GM21723 (cell line): ENCODE measurements at regions not wholly inside any gene's neighbourhood (a gene's known extent, or its start where the extent isn't known, plus 50 kb on each side); places are given as distances from the start of the nearest gene placed in this dataset.
"Not testable (repeated sequence)": the region's sequence is repeated elsewhere in the genome, so short reads cannot be mapped to it uniquely, and the experiment has no call there.

Experiments used
- ATAC-seq: cut with Tn5 transposase; IDR thresholded peaks from one replicate; pipeline ENCODE4 v1.9.1; 2021; ENCODE audit warnings: mild to moderate bottlenecking, moderate library complexity; ENCODE audit not compliant: unreplicated experiment

- ATAC-seq, result no peak
Observed at GRCh38 chr3:71994906-71995305, 210.0 kb upstream of the PROK2 start.

GRCh38 chr3:71994203-71994602 lies 209.3 kb upstream of the PROK2 start:
- no peak for ATAC-seq

- ATAC-seq, result no peak
Observed at GRCh38 chr3:71991681-71992080, 206.7 kb upstream of the PROK2 start.

GRCh38 chr3:71991046-71991445 lies 206.1 kb upstream of the PROK2 start:
- ATAC-seq, result no peak

GRCh38 chr3:71990545-71990944 lies 205.6 kb upstream of the PROK2 start:
- ATAC-seq, result no peak

- no peak for ATAC-seq
Observed at GRCh38 chr3:71989165-71989564, 204.2 kb upstream of the PROK2 start.

- no peak for ATAC-seq
Observed at GRCh38 chr3:71987828-71988227, 202.9 kb upstream of the PROK2 start.

- ATAC-seq, result no peak
Observed at GRCh38 chr3:71987089-71987735, 202.3 kb upstream of the PROK2 start.

GRCh38 chr3:71986606-71987005 lies 201.7 kb upstream of the PROK2 start:
- ATAC-seq, result no peak

GRCh38 chr3:71984843-71985613 lies 200.1 kb upstream of the PROK2 start:
- peak; percentile 89 for ATAC-seq

- ATAC-seq, result no peak
Observed at GRCh38 chr3:71983694-71984093, 198.7 kb upstream of the PROK2 start.

- ATAC-seq, result not testable (repeated sequence)
Observed at GRCh38 chr3:71982506-71983258, 197.7 kb upstream of the PROK2 start.

GRCh38 chr3:71979175-71979574 lies 194.2 kb upstream of the PROK2 start:
- no peak for ATAC-seq

GRCh38 chr3:71978150-71978721 lies 193.3 kb upstream of the PROK2 start:
- ATAC-seq, result peak; percentile 86

GRCh38 chr3:71977525-71977924 lies 192.6 kb upstream of the PROK2 start:
- ATAC-seq, result no peak

- ATAC-seq, result no peak
Observed at GRCh38 chr3:71975573-71975972, 190.6 kb upstream of the PROK2 start.

GRCh38 chr3:71974786-71975185 lies 189.8 kb upstream of the PROK2 start:
- ATAC-seq, result no peak

- no peak for ATAC-seq
Observed at GRCh38 chr3:71973274-71974030, 188.5 kb upstream of the PROK2 start.

- no peak for ATAC-seq
Observed at GRCh38 chr3:71972031-71972430, 187.1 kb upstream of the PROK2 start.

- no peak for ATAC-seq
Observed at GRCh38 chr3:71968544-71968943, 183.6 kb upstream of the PROK2 start.

- no peak for ATAC-seq
Observed at GRCh38 chr3:71966185-71966584, 181.2 kb upstream of the PROK2 start.
